Urothelium cell line (cell line): ENCODE measurements at regions not wholly inside any gene's neighbourhood (a gene's known extent, or its start where the extent isn't known, plus 50 kb on each side); places are given as distances from the start of the nearest gene placed in this dataset.
"Not testable (repeated sequence)": the region's sequence is repeated elsewhere in the genome, so short reads cannot be mapped to it uniquely, and the experiment has no call there.

Source experiments
- DNase-seq: peaks from one replicate; pipeline ENCODE4 v3.0.0; 2011; ENCODE audit warnings: low spot score, mixed read lengths
- FAIRE-seq: peaks from 2 replicates; lab custom pipeline; 2011; peaks lifted over from hg19 to GRCh38; lab: Jason Lieb, UNC

- DNase-seq (no peak), FAIRE-seq (no peak)
These were observed 87.5 kb upstream of the NEDD4L start for GRCh38 chr18:57956491-57956890.

- FAIRE-seq (no peak), DNase-seq (no peak)
These were observed 89.1 kb upstream of the NEDD4L start for GRCh38 chr18:57954935-57955334.

- FAIRE-seq (no peak), DNase-seq (no peak)
These were observed 90.1 kb upstream of the NEDD4L start for GRCh38 chr18:57953883-57954282.

- DNase-seq (no peak), FAIRE-seq (no peak)
These were observed 91.8 kb upstream of the NEDD4L start for GRCh38 chr18:57951999-57952774.

- no peak for DNase-seq
- FAIRE-seq, result no peak
These were observed 92.8 kb upstream of the NEDD4L start for GRCh38 chr18:57951117-57951796.

DNA sequence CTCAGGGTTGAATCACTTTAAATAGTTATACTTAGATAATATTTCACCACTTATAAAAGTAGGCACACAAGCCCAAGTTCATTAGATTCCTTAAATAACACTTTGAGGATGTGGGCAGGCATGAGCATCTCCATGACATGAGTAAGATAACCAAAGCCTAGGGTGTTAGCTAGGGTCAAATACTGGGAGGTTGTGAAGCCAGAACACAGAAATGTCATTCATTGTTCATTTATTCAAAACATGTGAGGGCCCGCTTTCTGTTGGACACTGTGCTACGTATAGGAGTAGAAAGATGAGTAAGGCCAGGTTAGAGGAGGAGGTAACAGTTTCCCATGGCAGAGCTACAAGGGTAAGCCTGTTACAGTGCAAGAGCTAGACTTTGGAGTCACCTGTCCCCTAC is 93.5 kb upstream of the NEDD4L start:
- FAIRE-seq (no peak), DNase-seq (no peak)

DNA sequence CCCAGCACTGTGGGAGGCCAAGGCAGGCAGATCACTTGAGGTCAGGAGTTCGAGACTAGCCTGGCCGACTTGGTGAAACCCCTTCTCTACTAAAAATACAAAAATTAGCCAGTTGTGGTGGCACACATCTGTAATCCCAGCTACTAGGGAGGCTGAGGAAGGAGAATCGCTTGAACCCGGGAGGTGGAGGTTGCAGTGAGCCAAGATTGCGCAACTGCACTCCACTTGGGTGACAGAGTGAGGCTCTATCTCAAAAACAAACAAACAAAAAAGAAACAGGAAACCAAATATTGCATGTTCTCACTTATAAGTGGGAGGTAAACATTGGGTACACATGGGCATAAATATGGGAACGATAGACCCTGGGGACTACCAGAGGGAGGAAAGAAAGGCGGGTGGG is 94.7 kb upstream of the NEDD4L start:
- FAIRE-seq, DNase-seq: not testable (repeated sequence)

- DNase-seq (no peak), FAIRE-seq (no peak)
These were observed 96.9 kb upstream of the NEDD4L start for GRCh38 chr18:57947117-57947516.

DNA sequence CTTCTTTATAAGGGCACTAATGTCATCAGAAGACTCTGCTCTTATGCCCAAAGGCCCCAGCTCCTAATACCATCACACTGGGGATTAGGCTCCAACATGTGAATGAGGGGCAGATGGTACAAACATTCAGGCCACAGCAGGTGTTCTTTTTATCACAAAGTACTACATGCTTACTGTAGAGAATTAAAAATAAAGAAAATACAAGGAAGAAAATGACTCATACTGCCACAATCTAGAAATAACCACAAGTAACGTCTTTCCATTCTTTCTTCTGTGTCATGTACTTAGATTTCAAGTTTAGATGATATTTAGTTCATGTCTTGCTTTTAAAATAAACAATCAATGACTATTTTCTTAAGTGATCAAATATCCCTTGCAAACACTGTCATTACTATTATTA is 100.3 kb upstream of the NEDD4L start:
- no peak for DNase-seq
- FAIRE-seq, result no peak

- FAIRE-seq, result no peak
- no peak for DNase-seq
These were observed 101.5 kb upstream of the NEDD4L start for GRCh38 chr18:57942493-57942892.

DNA sequence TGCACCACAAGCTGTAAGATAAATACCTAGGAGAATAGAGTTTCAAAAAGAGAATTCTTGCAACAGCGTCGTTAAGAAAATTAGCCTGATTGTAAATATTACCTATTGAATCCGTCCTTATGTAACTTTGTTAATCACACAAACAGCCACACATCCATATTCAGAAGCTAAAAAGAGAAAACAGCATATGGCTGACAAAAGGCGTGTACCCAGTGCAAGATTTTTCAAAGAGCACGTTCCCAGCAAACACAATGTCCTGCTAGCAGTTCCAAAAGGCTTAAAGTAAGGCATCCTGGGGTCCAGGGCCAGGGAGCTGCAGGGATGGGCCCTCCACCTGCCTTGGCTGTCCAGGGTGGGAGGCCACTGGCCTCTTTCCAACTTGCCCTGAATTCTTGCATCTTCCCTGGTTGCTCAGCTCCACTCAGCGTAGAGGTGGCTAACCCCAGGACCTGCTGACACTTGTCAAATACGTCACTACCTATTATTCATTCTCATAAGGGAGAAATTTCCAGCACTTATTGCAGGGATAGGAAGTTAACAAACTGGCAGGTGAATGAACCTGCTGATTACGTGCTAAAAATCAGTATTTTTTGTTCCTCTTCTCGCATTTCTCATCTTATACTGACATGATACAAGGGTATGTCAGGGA is 102.1 kb upstream of the NEDD4L start:
- FAIRE-seq (no peak), DNase-seq (no peak)

DNA sequence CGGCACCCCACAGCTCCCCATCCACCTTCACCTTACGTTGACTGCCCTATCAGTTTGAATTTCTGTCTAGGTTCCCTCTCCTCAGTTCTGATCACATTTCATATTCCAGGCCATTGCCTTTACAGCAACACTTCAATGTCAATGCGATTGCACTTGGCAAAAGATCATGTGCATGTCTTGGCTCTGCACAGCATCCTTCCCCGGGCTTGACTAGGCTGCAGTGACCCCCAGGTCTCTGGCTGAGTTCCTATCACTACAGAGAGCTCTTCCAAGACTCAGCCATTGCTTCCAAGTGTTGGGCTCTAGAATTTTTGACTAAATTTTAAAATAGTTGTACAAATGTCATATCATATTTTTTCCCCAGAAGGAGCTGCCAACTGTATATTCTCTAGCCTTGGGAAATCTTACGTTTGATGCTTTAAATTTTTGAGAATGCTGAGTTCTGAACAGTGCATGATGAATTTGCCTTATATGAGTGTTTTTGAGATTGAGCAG is 103.8 kb upstream of the NEDD4L start:
- no peak for FAIRE-seq
- DNase-seq, result no peak

DNA sequence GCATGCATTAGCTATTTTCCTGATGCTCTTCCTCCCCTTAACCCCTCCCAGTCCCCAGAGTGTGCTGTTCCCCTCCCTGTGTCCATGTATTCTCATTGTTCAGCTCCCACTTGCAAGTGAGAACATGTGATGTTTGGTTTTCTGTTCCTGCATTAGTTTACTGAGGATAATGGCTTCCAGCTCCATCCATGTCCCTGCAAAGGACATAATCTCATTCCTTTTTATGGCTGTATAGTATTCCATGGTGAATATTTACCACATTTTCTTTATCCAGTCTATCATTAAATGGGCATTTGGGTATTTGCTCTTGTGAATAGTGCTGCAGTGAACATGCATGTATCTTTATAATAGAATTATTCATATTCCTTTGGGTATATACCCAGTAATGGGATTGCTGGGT is 109.7 kb upstream of the NEDD4L start:
- DNase-seq, FAIRE-seq: not testable (repeated sequence)

- no peak for DNase-seq
- no peak for FAIRE-seq
These were observed 113.0 kb upstream of the NEDD4L start for GRCh38 chr18:57931038-57931437.

- DNase-seq, result no peak
- FAIRE-seq, result no peak
These were observed 113.5 kb upstream of the NEDD4L start for GRCh38 chr18:57930476-57930875.

DNA sequence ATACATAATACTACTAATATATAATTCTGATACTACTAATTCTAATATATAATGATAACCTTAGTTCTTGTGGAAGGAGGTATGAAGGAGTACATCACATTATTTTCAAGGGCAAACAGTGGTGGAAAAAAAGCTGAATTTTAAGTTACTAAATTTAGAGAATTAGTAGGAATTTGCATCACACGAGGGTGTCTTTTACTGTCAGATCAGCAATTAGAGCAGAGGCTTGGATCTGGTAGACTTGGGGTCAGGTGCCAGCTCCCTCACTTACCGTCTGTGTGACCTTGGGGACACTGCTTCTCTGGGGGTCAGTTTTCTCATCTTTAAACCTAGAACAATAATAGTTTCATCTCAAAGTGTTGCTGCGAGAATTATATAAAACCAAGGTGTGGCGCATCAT is 114.1 kb upstream of the NEDD4L start:
- no peak for FAIRE-seq

GRCh38 chr18:57928466-57928865 is 115.6 kb upstream of the NEDD4L start:
- no peak for FAIRE-seq

More for the DNA sequence above, 114.1 kb upstream of the NEDD4L start:
- DNase-seq, result no peak

GRCh38 chr18:57927511-57927910 is 116.5 kb upstream of the NEDD4L start:
- FAIRE-seq (no peak), DNase-seq (no peak)

More at GRCh38 chr18:57928466-57928865, 115.6 kb upstream of the NEDD4L start:
- DNase-seq, result no peak

- FAIRE-seq (no peak), DNase-seq (no peak)
These were observed 118.3 kb upstream of the NEDD4L start for GRCh38 chr18:57925706-57926105.

DNA sequence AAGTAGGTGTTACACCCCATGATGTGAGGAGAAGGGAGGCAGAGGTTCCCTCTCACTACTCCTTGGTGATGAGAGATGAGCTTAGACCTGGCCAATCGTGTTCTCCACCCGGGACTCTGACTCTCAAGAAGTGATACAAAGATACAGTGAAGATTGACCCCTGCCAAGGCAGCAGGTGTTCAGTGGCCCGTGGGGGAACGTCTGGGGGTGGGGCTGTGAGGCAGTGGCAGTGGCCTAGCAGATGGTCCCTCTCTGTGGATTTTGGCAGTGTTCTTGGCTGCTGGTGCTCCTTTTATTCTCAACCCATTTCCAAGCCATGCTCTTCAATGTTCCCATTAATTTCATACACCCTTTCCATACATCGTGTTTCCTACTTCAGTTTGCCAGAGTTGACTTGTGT is 120.4 kb upstream of the NEDD4L start:
- DNase-seq (no peak), FAIRE-seq (no peak)

DNA sequence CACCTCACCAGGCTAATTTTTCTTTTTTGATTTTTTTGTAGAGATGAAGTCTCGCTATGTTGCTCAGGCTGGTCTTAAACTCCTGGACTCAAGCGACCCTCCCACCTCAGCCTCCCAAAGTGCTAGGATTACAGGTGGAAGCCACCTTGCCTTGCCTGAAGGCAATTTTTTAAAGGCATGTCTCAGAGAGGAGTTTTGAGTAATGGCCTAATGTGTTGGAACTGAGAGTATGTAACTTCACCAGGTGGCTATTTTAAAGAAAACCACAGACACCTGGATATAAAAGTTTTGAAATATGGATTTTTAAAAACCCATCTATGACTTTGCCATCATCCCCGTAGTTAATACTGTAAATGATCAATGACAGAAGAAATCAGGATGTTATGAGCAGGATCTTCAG is 119.8 kb upstream of the ATP8B1 start:
- FAIRE-seq, result no peak
- DNase-seq, result no peak

DNA sequence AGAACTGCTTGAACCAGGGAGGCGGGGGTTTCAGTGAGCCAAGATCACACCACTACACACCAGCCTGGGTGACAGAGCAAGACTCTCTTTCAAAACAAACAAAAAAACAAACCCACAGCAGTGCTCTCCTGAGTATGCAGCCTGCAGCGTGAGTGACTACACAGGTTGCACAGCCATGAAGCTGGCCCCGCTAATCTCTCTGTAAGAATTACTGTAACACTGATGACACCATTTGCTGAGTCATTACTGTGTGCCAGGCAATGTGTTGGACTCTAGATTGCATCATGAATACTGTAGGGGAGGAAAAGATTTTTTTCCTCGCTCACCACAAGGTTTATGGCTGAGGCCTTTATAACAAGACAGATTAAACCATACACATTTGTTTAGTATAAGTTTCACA is 118.6 kb upstream of the ATP8B1 start:
- FAIRE-seq, result no peak
- no peak for DNase-seq
